ENCODE measurements at regions not wholly inside any gene's neighbourhood (a gene's known extent, or its start where the extent isn't known, plus 50 kb on each side); places are given as distances from the start of the nearest gene placed in this dataset.

- H3K56ac ChIP-seq (ENCODE audit: extremely low read depth, insufficient read depth, low read length): no peak overlapping the region
- BruUV-seq (replicated peaks): no TSS peak
- H3K9ac ChIP-seq (ENCODE audit: low read depth, low read length): no peak overlapping the region
- no peaks in the 10 kb centered on the region for H3K9me1 ChIP-seq (ENCODE audit: insufficient read depth, low read length)
- no peak overlapping the region for H3K23ac ChIP-seq (ENCODE audit: low read depth, low read length)
- no peak overlapping the region for H4K5ac ChIP-seq (ENCODE audit: low read depth, low read length)
- H4K8ac ChIP-seq (ENCODE audit: low read depth in 2 of 2, low read length in 2 of 2): no peak overlapping the region
- TF ChIP-seq ELK1 (IDR thresholded peaks at IDR 0.05; ENCODE audit: borderline replicate concordance, low read depth, low read length): no peak
- no peaks in the 10 kb centered on the region for H4K20me1 ChIP-seq (ENCODE audit: insufficient read depth, low read length)
- no peak overlapping the region for H2BK15ac ChIP-seq (ENCODE audit: low read depth, low read length)
- no peak overlapping the region for H3K4me3 ChIP-seq (ENCODE audit: insufficient read depth, low read depth, low read length)
- no peak overlapping the region for H3K14ac ChIP-seq (replicated peaks; ENCODE audit: low read depth, low read length)
- intact Hi-C loops (cut with micrococcal nuclease): no loop called here
- POLR2A ChIA-PET (ENCODE audit: unreplicated experiment): no interaction called here
- no peaks in the 10 kb centered on the region for H3K79me1 ChIP-seq (ENCODE audit: low read depth in 1 of 2, low read length in 2 of 2)
- no peak overlapping the region for H4K91ac ChIP-seq (ENCODE audit: insufficient read depth, low read depth, low read length)
- H2BK20ac ChIP-seq (ENCODE audit: low read depth, low read length): no peak overlapping the region
- H2AFZ ChIP-seq (replicated peaks; ENCODE audit: low read length, poor library complexity): no peak overlapping the region
- no peaks in the 10 kb centered on the region for H3K4me1 ChIP-seq (ENCODE audit: control insufficient read depth, insufficient read depth, low read length)
- no peak overlapping the region for H2BK5ac ChIP-seq (ENCODE audit: low read depth, low read length, poor library complexity, severe bottlenecking)
- in situ Hi-C loops (cut with MboI; ENCODE audit: low sequenced_read_pairs): no loop called here
- H2AK5ac ChIP-seq (ENCODE audit: low read depth, low read length): no peak overlapping the region
- ATAC-seq (ENCODE audit: low read depth) (no peak), DNase-seq (no peak)
- no peak overlapping the region for H3K27ac ChIP-seq (ENCODE audit: insufficient read depth, low read length)
- H2AK9ac ChIP-seq (replicated peaks; ENCODE audit: low read depth, low read length, poor library complexity): no peak overlapping the region
- H3K9me3 ChIP-seq (ENCODE audit: control insufficient read depth, insufficient read depth, low read length): no peaks in the 10 kb centered on the region
- H3K36me3 ChIP-seq (ENCODE audit: control insufficient read depth, insufficient read depth, low read length): no peaks in the 10 kb centered on the region
- H2BK120ac ChIP-seq (ENCODE audit: low read depth, low read length): no peak overlapping the region
- H3K4me2 ChIP-seq (ENCODE audit: low read depth, low read length): no peak overlapping the region
- dilution Hi-C loops (cut with HindIII; ENCODE audit: low sequenced_read_pairs, unreplicated experiment): no loop called here
- CTCF ChIA-PET: no interaction called here
- H3K18ac ChIP-seq (ENCODE audit: low read depth, low read length): no peak overlapping the region
- H3K27me3 ChIP-seq (ENCODE audit: control insufficient read depth, insufficient read depth, low read length): no peaks in the 10 kb centered on the region
- no peak overlapping the region for H3K4ac ChIP-seq (ENCODE audit: low read depth, low read length)
Observed at GRCh38 chr10:108849186-108849585, 1074.1 kb downstream of the XPNPEP1 start.

All from IMR-90 (cell line).